Stimulated activated CD4-positive, alpha-beta T cell treated with anti-CD3 and anti-CD28 coated beads, TNF-alpha, amount 100 ng/mL, for 1 hour (primary cell): ENCODE measurements at regions not wholly inside any gene's neighbourhood (a gene's known extent, or its start where the extent isn't known, plus 50 kb on each side); places are given as distances from the start of the nearest gene placed in this dataset.
"Not testable (repeated sequence)": the region's sequence is repeated elsewhere in the genome, so short reads cannot be mapped to it uniquely, and the experiment has no call there.

Experiments used
- DNase-seq, 3 donors: peaks; one replicate each; pipeline ENCODE4 v3.0.0-alpha.2; 2020; ENCODE audit warnings: low read depth in 3 of 3, low spot score in 1 of 3

- no peak for DNase-seq
These were observed 613.2 kb upstream of the KLF12 start for GRCh38 chr13:74747186-74747955.

GRCh38 chr13:74743992-74744391, 609.8 kb upstream of the KLF12 start:
- no peak for DNase-seq

GRCh38 chr13:74741732-74742131, 607.5 kb upstream of the KLF12 start:
- no peak for DNase-seq

- DNase-seq, result no peak
These were observed 598.7 kb upstream of the KLF12 start for GRCh38 chr13:74732736-74733385.

GRCh38 chr13:74731731-74732130, 597.5 kb upstream of the KLF12 start:
- DNase-seq, result no peak

GRCh38 chr13:74730556-74731331, 596.5 kb upstream of the KLF12 start:
- no peak for DNase-seq

GRCh38 chr13:74726206-74726605, 592.0 kb upstream of the KLF12 start:
- no peak for DNase-seq

- not testable (repeated sequence) for DNase-seq
These were observed 584.1 kb upstream of the KLF12 start for GRCh38 chr13:74718232-74718842.

- no peak for DNase-seq
These were observed 581.5 kb upstream of the KLF12 start for GRCh38 chr13:74715718-74716117.

- no peak for DNase-seq
These were observed 575.8 kb upstream of the KLF12 start for GRCh38 chr13:74710006-74710405.

- no peak for DNase-seq
These were observed 575.0 kb upstream of the KLF12 start for GRCh38 chr13:74709226-74709625.

- DNase-seq, result no peak
These were observed 574.4 kb upstream of the KLF12 start for GRCh38 chr13:74708629-74709028.

GRCh38 chr13:74707291-74707690, 573.1 kb upstream of the KLF12 start:
- DNase-seq, result no peak

- no peak for DNase-seq
These were observed 572.6 kb upstream of the KLF12 start for GRCh38 chr13:74706801-74707200.

GRCh38 chr13:74705438-74705837, 571.2 kb upstream of the KLF12 start:
- no peak for DNase-seq

GRCh38 chr13:74703855-74704387, 569.7 kb upstream of the KLF12 start:
- no peak for DNase-seq

GRCh38 chr13:74696148-74696922, 562.1 kb upstream of the KLF12 start:
- DNase-seq, result no peak

- no peak for DNase-seq
These were observed 561.0 kb upstream of the KLF12 start for GRCh38 chr13:74695021-74695800.

GRCh38 chr13:74687442-74688182, 553.4 kb upstream of the KLF12 start:
- no peak for DNase-seq
